HTR-8/SVneo (cell line): ENCODE measurements at regions not wholly inside any gene's neighbourhood (a gene's known extent, or its start where the extent isn't known, plus 50 kb on each side); places are given as distances from the start of the nearest gene placed in this dataset.
"Not testable (repeated sequence)": the region's sequence is repeated elsewhere in the genome, so short reads cannot be mapped to it uniquely, and the experiment has no call there.

Experiments
- DNase-seq: peaks from one replicate; pipeline ENCODE4 v3.0.0; 2011; ENCODE audit warnings: low spot score, mixed read lengths; ENCODE audit not compliant: insufficient read length
- FAIRE-seq: peaks from 2 replicates; lab custom pipeline; 2011; peaks lifted over from hg19 to GRCh38; lab: Jason Lieb, UNC

- FAIRE-seq (no peak), DNase-seq (no peak)
These were observed 489.9 kb downstream of the PLOD2 start for GRCh38 chr3:145671121-145671520.

- no peak for DNase-seq
- FAIRE-seq, result no peak
These were observed 487.1 kb downstream of the PLOD2 start for GRCh38 chr3:145673838-145674237.

GRCh38 chr3:145678401-145678800 is 482.6 kb downstream of the PLOD2 start:
- DNase-seq (no peak), FAIRE-seq (no peak)

- FAIRE-seq (no peak), DNase-seq (no peak)
These were observed 479.8 kb downstream of the PLOD2 start for GRCh38 chr3:145681181-145681580.

- DNase-seq, FAIRE-seq: not testable (repeated sequence)
These were observed 473.0 kb downstream of the PLOD2 start for GRCh38 chr3:145687978-145688377.

GRCh38 chr3:145692751-145693150 is 468.2 kb downstream of the PLOD2 start:
- FAIRE-seq (no peak), DNase-seq (no peak)

- FAIRE-seq, result no peak
- no peak for DNase-seq
These were observed 465.0 kb downstream of the PLOD2 start for GRCh38 chr3:145696011-145696410.

- FAIRE-seq (no peak), DNase-seq (no peak)
These were observed 462.7 kb downstream of the PLOD2 start for GRCh38 chr3:145698250-145698649.

- FAIRE-seq, result no peak
- no peak for DNase-seq
These were observed 462.2 kb downstream of the PLOD2 start for GRCh38 chr3:145698749-145699148.

- DNase-seq, result no peak
- no peak for FAIRE-seq
These were observed 457.0 kb downstream of the PLOD2 start for GRCh38 chr3:145704020-145704419.

GRCh38 chr3:145709779-145710178 is 451.2 kb downstream of the PLOD2 start:
- FAIRE-seq, DNase-seq: not testable (repeated sequence)

GRCh38 chr3:145716519-145716918 is 444.5 kb downstream of the PLOD2 start:
- DNase-seq, result no peak
- FAIRE-seq, result no peak

- DNase-seq (no peak), FAIRE-seq (no peak)
These were observed 441.9 kb downstream of the PLOD2 start for GRCh38 chr3:145719114-145719513.

- DNase-seq (no peak), FAIRE-seq (no peak)
These were observed 439.6 kb downstream of the PLOD2 start for GRCh38 chr3:145721273-145721805.

- DNase-seq (no peak), FAIRE-seq (no peak)
These were observed 439.2 kb downstream of the PLOD2 start for GRCh38 chr3:145721815-145722214.

- DNase-seq (no peak), FAIRE-seq (no peak)
These were observed 433.5 kb downstream of the PLOD2 start for GRCh38 chr3:145727476-145727875.

GRCh38 chr3:145735631-145736030 is 425.4 kb downstream of the PLOD2 start:
- FAIRE-seq (no peak), DNase-seq (no peak)

GRCh38 chr3:145737952-145738351 is 423.0 kb downstream of the PLOD2 start:
- FAIRE-seq (no peak), DNase-seq (no peak)

- FAIRE-seq (no peak), DNase-seq (no peak)
These were observed 421.1 kb downstream of the PLOD2 start for GRCh38 chr3:145739926-145740325.

GRCh38 chr3:145750657-145751056 is 410.3 kb downstream of the PLOD2 start:
- no peak for DNase-seq
- no peak for FAIRE-seq

- DNase-seq (no peak), FAIRE-seq (no peak)
These were observed 408.4 kb downstream of the PLOD2 start for GRCh38 chr3:145752576-145752975.

GRCh38 chr3:145754605-145755289 is 406.2 kb downstream of the PLOD2 start:
- FAIRE-seq, result no peak
- DNase-seq, result no peak
